Testis (tissue), 2 donors: ENCODE measurements at regions not wholly inside any gene's neighbourhood (a gene's known extent, or its start where the extent isn't known, plus 50 kb on each side); places are given as distances from the start of the nearest gene placed in this dataset.

Experiments used
- POLR2A ChIP-seq: fragments of 450-650 bp; IDR thresholded peaks from one replicate; pipeline ENCODE4 v1.6.1; 2017; ENCODE audit warnings: antibody characterized with exemption, mild to moderate bottlenecking, moderate library complexity
- TF ChIP-seq, protein P1 (sequence below), 3 experiments: fragments of 450-650 bp in 2 of 3; fragments of 200-600 bp in 1 of 3; sonication (generic) in 1 of 3; IDR thresholded peaks; one replicate each; pipeline ENCODE4 v1.5.1; 2016 to 2019; ENCODE audit warnings: antibody characterized with exemption in 3 of 3, mild to moderate bottlenecking in 2 of 3, moderate library complexity in 1 of 3

DNA sequence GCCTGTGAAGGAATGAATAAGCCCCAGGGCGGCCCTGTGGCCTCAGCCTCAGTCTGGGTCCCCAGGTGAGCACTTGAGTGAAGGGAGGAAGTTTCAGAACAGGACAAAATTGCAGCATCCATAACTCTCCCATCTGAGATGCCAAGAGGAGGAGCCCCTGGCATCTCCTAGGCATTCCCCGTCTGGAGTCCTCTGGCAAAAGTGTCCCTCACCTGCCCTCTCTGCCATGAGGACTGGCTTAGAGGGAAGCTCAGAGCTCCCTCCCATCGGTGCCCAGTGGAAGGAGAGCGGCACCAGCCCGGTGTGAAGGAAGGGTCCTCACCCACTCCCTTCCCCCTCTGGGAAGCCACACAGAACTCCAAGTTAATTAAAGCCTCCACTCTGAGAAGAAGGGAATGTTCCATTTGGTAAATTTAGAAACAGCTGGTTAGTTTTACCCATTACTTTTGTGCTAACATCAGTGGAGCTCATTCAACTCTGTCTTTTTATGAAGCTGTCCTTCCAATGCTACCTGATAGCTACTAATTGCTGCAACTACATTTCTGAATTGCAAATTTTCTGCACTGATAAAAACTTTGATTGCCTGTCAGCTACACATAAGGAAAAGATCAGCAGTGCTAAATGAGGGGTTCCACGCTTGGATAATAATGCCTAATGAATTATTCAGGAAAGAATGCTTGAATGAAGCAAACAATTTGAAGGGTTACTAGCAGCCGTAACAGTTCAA lies 123.3 kb upstream of the RCN1 start:
- TF ChIP-seq, protein P1, sequence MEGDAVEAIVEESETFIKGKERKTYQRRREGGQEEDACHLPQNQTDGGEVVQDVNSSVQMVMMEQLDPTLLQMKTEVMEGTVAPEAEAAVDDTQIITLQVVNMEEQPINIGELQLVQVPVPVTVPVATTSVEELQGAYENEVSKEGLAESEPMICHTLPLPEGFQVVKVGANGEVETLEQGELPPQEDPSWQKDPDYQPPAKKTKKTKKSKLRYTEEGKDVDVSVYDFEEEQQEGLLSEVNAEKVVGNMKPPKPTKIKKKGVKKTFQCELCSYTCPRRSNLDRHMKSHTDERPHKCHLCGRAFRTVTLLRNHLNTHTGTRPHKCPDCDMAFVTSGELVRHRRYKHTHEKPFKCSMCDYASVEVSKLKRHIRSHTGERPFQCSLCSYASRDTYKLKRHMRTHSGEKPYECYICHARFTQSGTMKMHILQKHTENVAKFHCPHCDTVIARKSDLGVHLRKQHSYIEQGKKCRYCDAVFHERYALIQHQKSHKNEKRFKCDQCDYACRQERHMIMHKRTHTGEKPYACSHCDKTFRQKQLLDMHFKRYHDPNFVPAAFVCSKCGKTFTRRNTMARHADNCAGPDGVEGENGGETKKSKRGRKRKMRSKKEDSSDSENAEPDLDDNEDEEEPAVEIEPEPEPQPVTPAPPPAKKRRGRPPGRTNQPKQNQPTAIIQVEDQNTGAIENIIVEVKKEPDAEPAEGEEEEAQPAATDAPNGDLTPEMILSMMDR (IDR thresholded peaks at IDR 0.05), result no peak
- no peak for TF ChIP-seq POLR2A
